Small intestine (tissue), 7 donors: ENCODE measurements at regions not wholly inside any gene's neighbourhood (a gene's known extent, or its start where the extent isn't known, plus 50 kb on each side); places are given as distances from the start of the nearest gene placed in this dataset.

Experiments
- DNase-seq, 2 donors: peaks; one replicate each; pipeline versions ENCODE4 v3.0.0 to v3.0.0-alpha.2; 2013
- FAIRE-seq: peaks from 2 replicates; lab custom pipeline; 2012; peaks lifted over from hg19 to GRCh38; lab: Jason Lieb, UNC
- H3K27ac ChIP-seq, 3 donors: one replicate each; pipeline ENCODE4 v1.5.1; 2013; ENCODE audit warnings: low read length in 2 of 3, mild to moderate bottlenecking in 2 of 3, control low read depth in 1 of 3, inconsistent platforms in 1 of 3, low read depth in 1 of 3, moderate library complexity in 1 of 3
- H3K27me3 ChIP-seq, 3 donors: one replicate each; pipeline ENCODE4 v1.6.1; 2013; ENCODE audit warnings: low read length in 3 of 3, inconsistent platforms in 1 of 3; ENCODE audit not compliant: control insufficient read depth in 3 of 3, insufficient read depth in 3 of 3
- H3K36me3 ChIP-seq, 3 donors: one replicate each; pipeline ENCODE4 v1.6.1; 2013; ENCODE audit warnings: low read length in 3 of 3, inconsistent platforms in 1 of 3, low read depth in 1 of 3, mild to moderate bottlenecking in 1 of 3, moderate library complexity in 1 of 3; ENCODE audit not compliant: control insufficient read depth in 3 of 3, insufficient read depth in 2 of 3
- H3K4me1 ChIP-seq, 3 donors: one replicate each; pipeline ENCODE4 v1.6.1; 2013; ENCODE audit warnings: low read length in 2 of 3, inconsistent platforms in 1 of 3, low read depth in 1 of 3, mild to moderate bottlenecking in 1 of 3, moderate library complexity in 1 of 3; ENCODE audit not compliant: control insufficient read depth in 3 of 3, insufficient read depth in 2 of 3
- H3K4me3 ChIP-seq, 3 donors: one replicate each; pipeline ENCODE4 v1.5.1; 2013; ENCODE audit warnings: low read length in 3 of 3, control low read depth in 1 of 3, inconsistent platforms in 1 of 3, low read depth in 1 of 3, mild to moderate bottlenecking in 1 of 3, moderate library complexity in 1 of 3
- H3K9me3 ChIP-seq, 2 donors: one replicate each; pipeline ENCODE4 v1.6.1; 2013; ENCODE audit warnings: low read depth in 1 of 2, low read length in 1 of 2; ENCODE audit not compliant: control insufficient read depth in 2 of 2, insufficient read depth in 1 of 2
- WGBS, 3 donors: extraction: QIAGEN DNeasy Blood & Tissue Kit; methylation state at CpG; one replicate each; pipeline ENCODE4 v1.1.7; 2013; 5-methylcytosine and 5-hydroxymethylcytosine counted together
- donor health status: healthy with polysubstance abuse.
- donor health status: control.
- donor health status: control.
- donor health status: Bipolar disorder and iron deficiency.
- donor health status: healthy.

DNA sequence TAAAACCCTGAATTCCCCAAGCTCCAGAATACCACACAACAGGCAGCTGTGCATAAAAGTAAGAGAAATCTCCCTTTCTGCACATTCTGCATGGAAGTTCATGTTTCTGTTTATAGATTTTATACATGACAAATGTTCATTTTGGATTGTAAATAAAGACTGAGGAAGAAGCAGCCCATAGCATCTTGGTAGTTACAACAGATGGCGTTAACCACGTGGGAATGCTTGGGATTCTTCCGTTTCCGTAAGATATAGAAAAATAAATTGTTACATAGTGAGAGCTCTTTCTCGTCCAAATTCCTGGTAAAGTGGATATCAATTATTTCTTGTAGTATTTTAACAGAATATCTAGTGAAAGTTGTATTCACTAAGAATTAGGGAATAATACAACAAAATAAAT, 1016.5 kb downstream of the GRM8 start:
- DNase-seq (no peak), FAIRE-seq (no peak)
- Histone ChIP-seq H3K9me3 (no peaks in the 10 kb centered on the region), H3K4me1 (no peaks in the 10 kb centered on the region), H3K4me3 (no peak overlapping the region), H3K27me3 (no peaks in the 10 kb centered on the region), H3K27ac (no peak overlapping the region), H3K36me3 (no peaks in the 10 kb centered on the region)
- WGBS, 3 donors: 55 to 83% (median 76%) methylated on average over 5 of the region's 5 CpGs

DNA sequence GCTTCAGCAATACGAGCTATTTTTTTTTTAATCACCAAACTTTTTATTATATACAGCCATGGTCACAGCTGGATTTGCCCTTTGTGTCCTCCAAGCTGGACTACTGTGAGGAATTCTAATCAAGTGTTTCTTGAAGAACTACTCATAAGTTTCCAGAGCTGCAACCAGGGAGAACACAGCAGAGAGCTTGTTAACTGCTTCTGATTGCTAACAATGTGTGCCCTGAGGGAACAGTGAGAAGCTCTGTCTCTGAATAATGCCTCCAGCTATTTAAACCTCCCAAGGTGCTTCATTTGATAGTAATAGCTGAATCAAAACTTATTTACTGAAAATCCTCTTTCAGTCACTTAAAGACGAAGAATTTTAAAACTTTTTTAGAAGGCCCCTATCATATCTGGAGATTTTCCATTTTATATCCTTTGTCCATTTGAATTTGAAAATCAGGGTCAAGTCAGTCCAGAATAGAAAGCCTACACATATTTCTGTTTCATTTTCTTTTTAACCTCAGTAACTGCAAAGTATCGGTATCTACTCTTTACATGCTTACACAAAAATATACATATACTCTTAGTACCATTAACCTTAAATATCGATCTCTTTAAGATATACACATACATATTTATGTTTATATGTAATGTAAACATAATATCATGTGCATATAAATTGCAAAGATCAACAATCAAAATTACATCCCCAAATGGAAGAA, 1024.2 kb downstream of the GRM8 start:
- WGBS, 3 donors: 74 to 91% (median 88%) methylated on average over 4 of the region's 4 CpGs
- no peaks in the 10 kb centered on the region for H3K36me3 ChIP-seq
- H3K27me3 ChIP-seq: no peaks in the 10 kb centered on the region
- peaks cover 1 to 8% of the 10 kb centered on the region in 2 donors for H3K9me3 ChIP-seq
- DNase-seq: no peak
- no peak overlapping the region for H3K4me3 ChIP-seq
- H3K27ac ChIP-seq: no peak overlapping the region
- no peaks in the 10 kb centered on the region for H3K4me1 ChIP-seq
- no peak for FAIRE-seq

- FAIRE-seq: no peak
- H3K36me3 ChIP-seq: no peaks in the 10 kb centered on the region
- H3K4me1 ChIP-seq: no peaks in the 10 kb centered on the region
- H3K27me3 ChIP-seq: no peaks in the 10 kb centered on the region
- no peak overlapping the region for H3K27ac ChIP-seq
- peaks cover 1 to 14% of the 10 kb centered on the region in 2 donors for H3K9me3 ChIP-seq
- H3K4me3 ChIP-seq: no peak overlapping the region
- no peak for DNase-seq
- 49 to 70% (median 59%) methylated on average over 1 of the region's 1 CpG for WGBS, 3 donors
Measured at GRCh38 chr7:126227643-126228042, 1025.1 kb downstream of the GRM8 start.

DNA sequence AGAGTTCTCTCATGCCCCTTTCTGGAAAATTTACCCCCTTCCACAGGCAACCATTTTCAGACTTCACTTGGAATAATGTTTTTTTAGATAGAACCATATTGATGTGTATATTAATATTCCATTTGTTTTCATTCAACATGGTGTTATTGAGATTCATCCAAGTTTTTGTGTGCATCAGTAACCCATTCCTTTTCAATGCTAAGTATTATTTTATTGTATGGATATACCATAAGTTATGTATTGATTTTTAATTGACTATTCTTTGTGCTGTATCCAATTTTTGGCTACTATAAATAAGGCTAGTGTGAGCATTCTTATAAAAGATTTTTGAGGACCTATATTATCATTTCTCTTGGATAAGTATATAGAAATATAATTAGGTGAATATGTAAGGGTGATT, 1025.7 kb downstream of the GRM8 start:
- no peaks in the 10 kb centered on the region for H3K36me3 ChIP-seq
- no peaks in the 10 kb centered on the region for H3K27me3 ChIP-seq
- no peaks in the 10 kb centered on the region for H3K4me1 ChIP-seq
- H3K4me3 ChIP-seq: no peak overlapping the region
- FAIRE-seq: no peak
- DNase-seq: no peak
- H3K9me3 ChIP-seq: peaks cover 1 to 14% of the 10 kb centered on the region in 2 donors
- H3K27ac ChIP-seq: no peak overlapping the region

DNA sequence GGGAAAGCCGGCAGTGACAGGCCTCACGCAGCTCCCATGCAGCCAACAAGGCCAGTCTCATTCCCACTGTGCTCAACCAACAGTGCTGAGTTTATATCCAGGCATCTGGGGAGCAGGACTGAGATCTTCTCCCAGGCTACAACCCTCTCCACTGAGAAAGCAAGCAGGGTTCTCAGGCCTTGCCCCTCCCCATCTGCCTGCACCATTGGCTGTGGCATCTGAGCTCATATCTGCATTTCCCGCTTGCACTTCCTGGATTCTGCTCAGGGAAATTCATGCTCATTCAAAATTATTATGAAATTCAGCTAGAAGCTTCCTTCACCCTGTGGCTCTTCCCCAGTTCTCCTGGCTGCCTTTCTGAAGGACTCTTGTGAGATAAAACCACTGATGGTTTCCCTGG, 1029.0 kb downstream of the GRM8 start:
- Histone ChIP-seq H3K27ac (no peak overlapping the region), H3K9me3 (peaks cover 1 to 12% of the 10 kb centered on the region in 2 donors), H3K4me1 (no peaks in the 10 kb centered on the region), H3K36me3 (no peaks in the 10 kb centered on the region), H3K4me3 (no peak overlapping the region), H3K27me3 (no peaks in the 10 kb centered on the region)
- 81 to 93% (median 86%) methylated on average over 3 of the region's 3 CpGs for WGBS, 3 donors
- FAIRE-seq (no peak), DNase-seq (no peak)

- 47 to 71% (median 55%) methylated on average over 3 of the region's 3 CpGs for WGBS, 3 donors
- Histone ChIP-seq H3K36me3 (no peaks in the 10 kb centered on the region), H3K4me3 (no peak overlapping the region), H3K27ac (no peak overlapping the region), H3K9me3 (peaks cover 1 to 14% of the 10 kb centered on the region in 2 donors), H3K27me3 (no peaks in the 10 kb centered on the region), H3K4me1 (no peaks in the 10 kb centered on the region)
- FAIRE-seq: no peak
- DNase-seq: no peak
Measured at GRCh38 chr7:126222782-126223181, 1030.0 kb downstream of the GRM8 start.

DNA sequence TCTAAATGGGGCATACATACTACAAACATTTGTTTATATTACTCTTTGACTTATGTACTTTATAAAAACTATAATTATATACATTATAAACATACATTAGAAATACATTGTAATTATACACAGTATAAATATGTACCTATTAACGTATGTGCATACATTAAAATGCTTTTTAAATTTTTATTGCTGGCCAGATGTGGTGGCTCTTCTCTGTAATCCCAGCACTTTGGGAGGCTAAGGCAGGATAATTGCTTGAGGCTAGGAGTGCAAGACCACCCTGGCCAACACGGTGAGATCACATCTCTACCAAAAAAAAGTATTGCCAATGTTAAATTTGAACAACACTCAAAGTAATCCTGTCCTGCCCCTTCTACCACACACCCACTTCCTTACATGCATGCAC, 1037.0 kb downstream of the GRM8 start:
- no peak overlapping the region for H3K27ac ChIP-seq
- 68 to 78% (median 69%) methylated on average over 2 of the region's 2 CpGs for WGBS, 3 donors
- no peak overlapping the region for H3K4me3 ChIP-seq
- H3K36me3 ChIP-seq: no peaks in the 10 kb centered on the region
- DNase-seq (no peak), FAIRE-seq (no peak)
- H3K27me3 ChIP-seq: no peaks in the 10 kb centered on the region
- no peaks in the 10 kb centered on the region for H3K4me1 ChIP-seq
- peaks cover 0 to 3% of the 10 kb centered on the region in 2 donors for H3K9me3 ChIP-seq

GRCh38 chr7:126213876-126214275, 1038.9 kb downstream of the GRM8 start:
- no peaks in the 10 kb centered on the region for H3K4me1 ChIP-seq
- H3K27me3 ChIP-seq: no peaks in the 10 kb centered on the region
- no peak overlapping the region for H3K4me3 ChIP-seq
- 85 to 94% (median 89%) methylated on average over 1 of the region's 1 CpG for WGBS, 3 donors
- FAIRE-seq (no peak), DNase-seq (no peak)
- H3K27ac ChIP-seq: no peak overlapping the region
- H3K36me3 ChIP-seq: no peaks in the 10 kb centered on the region
- peaks cover 0 to 3% of the 10 kb centered on the region in 2 donors for H3K9me3 ChIP-seq

- Histone ChIP-seq H3K27ac (no peak overlapping the region), H3K4me3 (no peak overlapping the region), H3K4me1 (no peaks in the 10 kb centered on the region), H3K9me3 (no peaks in the 10 kb centered on the region), H3K27me3 (no peaks in the 10 kb centered on the region), H3K36me3 (no peaks in the 10 kb centered on the region)
- FAIRE-seq (no peak), DNase-seq (no peak)
Measured at GRCh38 chr7:126211875-126212274, 1040.9 kb downstream of the GRM8 start.
